ENCODE measurements at regions not wholly inside any gene's neighbourhood (a gene's known extent, or its start where the extent isn't known, plus 50 kb on each side); places are given as distances from the start of the nearest gene placed in this dataset.

- 51 to 56% (median 55%) methylated on average over 4 of the region's 4 CpGs for WGBS, 3 donors
- peaks cover 0 to 2% (median 0%) of the 10 kb centered on the region in 3 donors for H3K27me3 ChIP-seq (ENCODE audit: control insufficient read depth in 3 of 3, insufficient read depth in 3 of 3, low read length in 3 of 3)
- DNase-seq, result no peak
- no peaks in the 10 kb centered on the region for H3K36me3 ChIP-seq (ENCODE audit: control insufficient read depth in 3 of 3, insufficient read depth in 2 of 3, low read depth in 1 of 3, low read length in 3 of 3)
- no peak overlapping the region for H3K27ac ChIP-seq (ENCODE audit: low read depth in 1 of 3, low read length in 2 of 3)
- no peaks in the 10 kb centered on the region for H3K9me3 ChIP-seq (ENCODE audit: control insufficient read depth in 2 of 2, insufficient read depth in 1 of 2, low read depth in 1 of 2, low read length in 1 of 2)
- H3K4me3 ChIP-seq (ENCODE audit: low read depth in 1 of 3, low read length in 3 of 3), result no peak overlapping the region
- no peak for FAIRE-seq
- no peaks in the 10 kb centered on the region for H3K4me1 ChIP-seq (ENCODE audit: control insufficient read depth in 3 of 3, insufficient read depth in 2 of 3, low read depth in 1 of 3, low read length in 2 of 3)
Measured at GRCh38 chr1:14443164-14443787, 155.2 kb upstream of the KAZN start.

GRCh38 chr1:14451217-14451616, 147.3 kb upstream of the KAZN start:
- FAIRE-seq, result no peak

GRCh38 chr1:14452551-14452950, 145.9 kb upstream of the KAZN start:
- WGBS, 3 donors, result 93 to 97% (median 96%) methylated on average over 4 of the region's 4 CpGs
- no peak for FAIRE-seq
- H3K4me1 ChIP-seq (ENCODE audit: control insufficient read depth in 3 of 3, insufficient read depth in 2 of 3, low read depth in 1 of 3, low read length in 2 of 3), result no peaks in the 10 kb centered on the region
- H3K27ac ChIP-seq (ENCODE audit: low read depth in 1 of 3, low read length in 2 of 3), result no peak overlapping the region
- no peaks in the 10 kb centered on the region for H3K36me3 ChIP-seq (ENCODE audit: control insufficient read depth in 3 of 3, insufficient read depth in 2 of 3, low read depth in 1 of 3, low read length in 3 of 3)
- no peaks in the 10 kb centered on the region for H3K9me3 ChIP-seq (ENCODE audit: control insufficient read depth in 2 of 2, insufficient read depth in 1 of 2, low read depth in 1 of 2, low read length in 1 of 2)
- no peaks in the 10 kb centered on the region for H3K27me3 ChIP-seq (ENCODE audit: control insufficient read depth in 3 of 3, insufficient read depth in 3 of 3, low read length in 3 of 3)
- H3K4me3 ChIP-seq (ENCODE audit: low read depth in 1 of 3, low read length in 3 of 3), result no peak overlapping the region
- no peak for DNase-seq

More at GRCh38 chr1:14451217-14451616, 147.3 kb upstream of the KAZN start:
- H3K27ac ChIP-seq (ENCODE audit: low read depth in 1 of 3, low read length in 2 of 3), result no peak overlapping the region
- no peak for DNase-seq
- no peaks in the 10 kb centered on the region for H3K27me3 ChIP-seq (ENCODE audit: control insufficient read depth in 3 of 3, insufficient read depth in 3 of 3, low read length in 3 of 3)
- 65 to 88% (median 72%) methylated on average over 2 of the region's 2 CpGs for WGBS, 3 donors
- H3K9me3 ChIP-seq (ENCODE audit: control insufficient read depth in 2 of 2, insufficient read depth in 1 of 2, low read depth in 1 of 2, low read length in 1 of 2), result no peaks in the 10 kb centered on the region
- H3K36me3 ChIP-seq (ENCODE audit: control insufficient read depth in 3 of 3, insufficient read depth in 2 of 3, low read depth in 1 of 3, low read length in 3 of 3), result no peaks in the 10 kb centered on the region
- no peaks in the 10 kb centered on the region for H3K4me1 ChIP-seq (ENCODE audit: control insufficient read depth in 3 of 3, insufficient read depth in 2 of 3, low read depth in 1 of 3, low read length in 2 of 3)
- H3K4me3 ChIP-seq (ENCODE audit: low read depth in 1 of 3, low read length in 3 of 3), result no peak overlapping the region

GRCh38 chr1:14460173-14460572, 138.3 kb upstream of the KAZN start:
- H3K27me3 ChIP-seq (ENCODE audit: control insufficient read depth in 3 of 3, insufficient read depth in 3 of 3, low read length in 3 of 3), result peaks cover 0 to 2% (median 0%) of the 10 kb centered on the region in 3 donors
- DNase-seq (no peak), FAIRE-seq (no peak)
- H3K4me1 ChIP-seq (ENCODE audit: control insufficient read depth in 3 of 3, insufficient read depth in 2 of 3, low read depth in 1 of 3, low read length in 2 of 3), result no peaks in the 10 kb centered on the region
- H3K4me3 ChIP-seq (ENCODE audit: low read depth in 1 of 3, low read length in 3 of 3), result no peak overlapping the region
- no peaks in the 10 kb centered on the region for H3K36me3 ChIP-seq (ENCODE audit: control insufficient read depth in 3 of 3, insufficient read depth in 2 of 3, low read depth in 1 of 3, low read length in 3 of 3)
- 76 to 92% (median 91%) methylated on average over 3 of the region's 3 CpGs for WGBS, 3 donors
- H3K27ac ChIP-seq (ENCODE audit: low read depth in 1 of 3, low read length in 2 of 3), result no peak overlapping the region
- H3K9me3 ChIP-seq (ENCODE audit: control insufficient read depth in 2 of 2, insufficient read depth in 1 of 2, low read depth in 1 of 2, low read length in 1 of 2), result no peaks in the 10 kb centered on the region

GRCh38 chr1:14462851-14463250, 135.6 kb upstream of the KAZN start:
- 77 to 94% (median 91%) methylated on average over 4 of the region's 4 CpGs for WGBS, 3 donors
- H3K4me1 ChIP-seq (ENCODE audit: control insufficient read depth in 3 of 3, insufficient read depth in 2 of 3, low read depth in 1 of 3, low read length in 2 of 3), result no peaks in the 10 kb centered on the region
- no peak overlapping the region for H3K27ac ChIP-seq (ENCODE audit: low read depth in 1 of 3, low read length in 2 of 3)
- no peaks in the 10 kb centered on the region for H3K36me3 ChIP-seq (ENCODE audit: control insufficient read depth in 3 of 3, insufficient read depth in 2 of 3, low read depth in 1 of 3, low read length in 3 of 3)
- no peak overlapping the region for H3K4me3 ChIP-seq (ENCODE audit: low read depth in 1 of 3, low read length in 3 of 3)
- DNase-seq (no peak), FAIRE-seq (no peak)
- peaks cover 0 to 2% (median 0%) of the 10 kb centered on the region in 3 donors for H3K27me3 ChIP-seq (ENCODE audit: control insufficient read depth in 3 of 3, insufficient read depth in 3 of 3, low read length in 3 of 3)
- H3K9me3 ChIP-seq (ENCODE audit: control insufficient read depth in 2 of 2, insufficient read depth in 1 of 2, low read depth in 1 of 2, low read length in 1 of 2), result no peaks in the 10 kb centered on the region

- FAIRE-seq, result no peak
- DNase-seq, result no peak
Measured at GRCh38 chr1:14466006-14466405, 132.5 kb upstream of the KAZN start.

GRCh38 chr1:14467112-14467511, 131.4 kb upstream of the KAZN start:
- Histone ChIP-seq H3K36me3 (ENCODE audit: control insufficient read depth in 3 of 3, insufficient read depth in 2 of 3, low read depth in 1 of 3, low read length in 3 of 3) (no peaks in the 10 kb centered on the region), H3K27ac (ENCODE audit: low read depth in 1 of 3, low read length in 2 of 3) (no peak overlapping the region), H3K4me1 (ENCODE audit: control insufficient read depth in 3 of 3, insufficient read depth in 2 of 3, low read depth in 1 of 3, low read length in 2 of 3) (no peaks in the 10 kb centered on the region), H3K9me3 (ENCODE audit: control insufficient read depth in 2 of 2, insufficient read depth in 1 of 2, low read depth in 1 of 2, low read length in 1 of 2) (peaks cover 0 to 3% of the 10 kb centered on the region in 2 donors), H3K27me3 (ENCODE audit: control insufficient read depth in 3 of 3, insufficient read depth in 3 of 3, low read length in 3 of 3) (peaks cover 0 to 2% (median 0%) of the 10 kb centered on the region in 3 donors), H3K4me3 (ENCODE audit: low read depth in 1 of 3, low read length in 3 of 3) (no peak overlapping the region)
- no peak for FAIRE-seq
- 87 to 90% (median 88%) methylated on average over 1 of the region's 1 CpG for WGBS, 3 donors
- DNase-seq, result no peak

More at GRCh38 chr1:14466006-14466405, 132.5 kb upstream of the KAZN start:
- H3K4me1 ChIP-seq (ENCODE audit: control insufficient read depth in 3 of 3, insufficient read depth in 2 of 3, low read depth in 1 of 3, low read length in 2 of 3), result no peaks in the 10 kb centered on the region
- no peak overlapping the region for H3K4me3 ChIP-seq (ENCODE audit: low read depth in 1 of 3, low read length in 3 of 3)
- H3K9me3 ChIP-seq (ENCODE audit: control insufficient read depth in 2 of 2, insufficient read depth in 1 of 2, low read depth in 1 of 2, low read length in 1 of 2), result peaks cover 0 to 3% of the 10 kb centered on the region in 2 donors
- no peaks in the 10 kb centered on the region for H3K36me3 ChIP-seq (ENCODE audit: control insufficient read depth in 3 of 3, insufficient read depth in 2 of 3, low read depth in 1 of 3, low read length in 3 of 3)
- 75 to 78% (median 78%) methylated on average over 4 of the region's 4 CpGs for WGBS, 3 donors
- no peak overlapping the region for H3K27ac ChIP-seq (ENCODE audit: low read depth in 1 of 3, low read length in 2 of 3)
- peaks cover 0 to 2% (median 0%) of the 10 kb centered on the region in 3 donors for H3K27me3 ChIP-seq (ENCODE audit: control insufficient read depth in 3 of 3, insufficient read depth in 3 of 3, low read length in 3 of 3)

- no peak for DNase-seq
- 94 to 97% (median 95%) methylated on average over 7 of the region's 7 CpGs for WGBS, 3 donors
- Histone ChIP-seq H3K27me3 (ENCODE audit: control insufficient read depth in 3 of 3, insufficient read depth in 3 of 3, low read length in 3 of 3) (no peaks in the 10 kb centered on the region), H3K4me3 (ENCODE audit: low read depth in 1 of 3, low read length in 3 of 3) (no peak overlapping the region), H3K9me3 (ENCODE audit: control insufficient read depth in 2 of 2, insufficient read depth in 1 of 2, low read depth in 1 of 2, low read length in 1 of 2) (peaks cover 0 to 3% of the 10 kb centered on the region in 2 donors), H3K27ac (ENCODE audit: low read depth in 1 of 3, low read length in 2 of 3) (no peak overlapping the region), H3K4me1 (ENCODE audit: control insufficient read depth in 3 of 3, insufficient read depth in 2 of 3, low read depth in 1 of 3, low read length in 2 of 3) (no peaks in the 10 kb centered on the region), H3K36me3 (ENCODE audit: control insufficient read depth in 3 of 3, insufficient read depth in 2 of 3, low read depth in 1 of 3, low read length in 3 of 3) (no peaks in the 10 kb centered on the region)
- no peak for FAIRE-seq
Measured at GRCh38 chr1:14468751-14469150, 129.7 kb upstream of the KAZN start.

GRCh38 chr1:14470802-14471201, 127.7 kb upstream of the KAZN start:
- FAIRE-seq (no peak), DNase-seq (no peak)
- Histone ChIP-seq H3K4me3 (ENCODE audit: low read depth in 1 of 3, low read length in 3 of 3) (no peak overlapping the region), H3K4me1 (ENCODE audit: control insufficient read depth in 3 of 3, insufficient read depth in 2 of 3, low read depth in 1 of 3, low read length in 2 of 3) (no peaks in the 10 kb centered on the region), H3K27me3 (ENCODE audit: control insufficient read depth in 3 of 3, insufficient read depth in 3 of 3, low read length in 3 of 3) (no peaks in the 10 kb centered on the region), H3K27ac (ENCODE audit: low read depth in 1 of 3, low read length in 2 of 3) (no peak overlapping the region), H3K36me3 (ENCODE audit: control insufficient read depth in 3 of 3, insufficient read depth in 2 of 3, low read depth in 1 of 3, low read length in 3 of 3) (no peaks in the 10 kb centered on the region), H3K9me3 (ENCODE audit: control insufficient read depth in 2 of 2, insufficient read depth in 1 of 2, low read depth in 1 of 2, low read length in 1 of 2) (peaks cover 0 to 3% of the 10 kb centered on the region in 2 donors)
- 89 to 95% (median 90%) methylated on average over 4 of the region's 4 CpGs for WGBS, 3 donors

Measured in small intestine (tissue), 7 donors.